DOHH2 (cell line): ENCODE measurements at regions not wholly inside any gene's neighbourhood (a gene's known extent, or its start where the extent isn't known, plus 50 kb on each side); places are given as distances from the start of the nearest gene placed in this dataset.

Experiments used
- EZH2phosphoT487 ChIP-seq: fragments of 200-600 bp; sonication (generic); IDR thresholded peaks from 2 replicates; pipeline ENCODE4 v1.6.1; 2017; ENCODE audit warnings: borderline replicate concordance, mild to moderate bottlenecking, antibody characterized with exemption, low read length, moderate library complexity, mixed read lengths
- TF ChIP-seq, protein P1 (sequence below): fragments of 200-600 bp; sonication (generic); IDR thresholded peaks from one replicate; pipeline ENCODE4 v1.5.1; 2014; ENCODE audit warnings: antibody characterized with exemption, mild to moderate bottlenecking, low read depth, low read length; ENCODE audit not compliant: poor library complexity, severe bottlenecking

DNA sequence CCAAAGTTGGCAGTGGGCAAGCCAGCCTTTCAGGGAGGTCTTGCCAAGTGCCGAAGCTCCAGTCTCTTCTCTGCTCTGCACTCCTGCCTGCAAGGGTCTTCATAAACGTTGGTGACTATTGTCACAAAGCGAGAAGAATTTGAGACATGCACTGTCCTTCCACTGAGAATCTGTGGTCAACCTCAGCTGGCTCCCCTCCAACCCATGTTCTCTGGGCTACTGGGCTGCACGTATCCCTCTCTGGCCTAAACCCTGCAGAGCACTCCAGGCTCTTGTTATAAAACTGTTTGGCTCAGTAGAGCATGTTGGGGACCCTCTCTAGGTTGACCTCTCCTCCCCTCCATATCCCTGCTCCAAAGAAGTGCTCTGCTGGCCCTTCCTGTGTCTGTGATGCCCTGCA, 260.4 kb upstream of the NFE2L3 start:
- TF ChIP-seq, protein P1, sequence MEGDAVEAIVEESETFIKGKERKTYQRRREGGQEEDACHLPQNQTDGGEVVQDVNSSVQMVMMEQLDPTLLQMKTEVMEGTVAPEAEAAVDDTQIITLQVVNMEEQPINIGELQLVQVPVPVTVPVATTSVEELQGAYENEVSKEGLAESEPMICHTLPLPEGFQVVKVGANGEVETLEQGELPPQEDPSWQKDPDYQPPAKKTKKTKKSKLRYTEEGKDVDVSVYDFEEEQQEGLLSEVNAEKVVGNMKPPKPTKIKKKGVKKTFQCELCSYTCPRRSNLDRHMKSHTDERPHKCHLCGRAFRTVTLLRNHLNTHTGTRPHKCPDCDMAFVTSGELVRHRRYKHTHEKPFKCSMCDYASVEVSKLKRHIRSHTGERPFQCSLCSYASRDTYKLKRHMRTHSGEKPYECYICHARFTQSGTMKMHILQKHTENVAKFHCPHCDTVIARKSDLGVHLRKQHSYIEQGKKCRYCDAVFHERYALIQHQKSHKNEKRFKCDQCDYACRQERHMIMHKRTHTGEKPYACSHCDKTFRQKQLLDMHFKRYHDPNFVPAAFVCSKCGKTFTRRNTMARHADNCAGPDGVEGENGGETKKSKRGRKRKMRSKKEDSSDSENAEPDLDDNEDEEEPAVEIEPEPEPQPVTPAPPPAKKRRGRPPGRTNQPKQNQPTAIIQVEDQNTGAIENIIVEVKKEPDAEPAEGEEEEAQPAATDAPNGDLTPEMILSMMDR, result no peak
- no peak for TF ChIP-seq EZH2phosphoT487
